ENCODE measurements at regions not wholly inside any gene's neighbourhood (a gene's known extent, or its start where the extent isn't known, plus 50 kb on each side); places are given as distances from the start of the nearest gene placed in this dataset.

- TF ChIP-seq EZH2phosphoT487 (IDR thresholded peaks at IDR 0.05; ENCODE audit: low read depth) (no peak), CTCF (IDR thresholded peaks at IDR 0.05; ENCODE audit: low read depth, low read length) (no peak)
Observed at GRCh38 chr2:38489846-38490245, 112.8 kb upstream of the ATL2 start.

Data from OCI-LY3 (cell line).